GM19043 (cell line): ENCODE measurements at regions not wholly inside any gene's neighbourhood (a gene's known extent, or its start where the extent isn't known, plus 50 kb on each side); places are given as distances from the start of the nearest gene placed in this dataset.
"Not testable (repeated sequence)": the region's sequence is repeated elsewhere in the genome, so short reads cannot be mapped to it uniquely, and the experiment has no call there.

Source experiments
- ATAC-seq: cut with Tn5 transposase; IDR thresholded peaks from one replicate; pipeline ENCODE4 v1.9.1; 2021; ENCODE audit warnings: low read depth; ENCODE audit not compliant: unreplicated experiment

GRCh38 chr13:58463841-58464240 is 832.3 kb downstream of the PCDH17 start:
- no peak for ATAC-seq

- ATAC-seq = no peak
These were observed 835.6 kb downstream of the PCDH17 start for GRCh38 chr13:58467176-58467575.

- no peak for ATAC-seq
These were observed 840.9 kb downstream of the PCDH17 start for GRCh38 chr13:58472483-58472882.

GRCh38 chr13:58474581-58474980 is 843.0 kb downstream of the PCDH17 start:
- ATAC-seq = no peak

DNA sequence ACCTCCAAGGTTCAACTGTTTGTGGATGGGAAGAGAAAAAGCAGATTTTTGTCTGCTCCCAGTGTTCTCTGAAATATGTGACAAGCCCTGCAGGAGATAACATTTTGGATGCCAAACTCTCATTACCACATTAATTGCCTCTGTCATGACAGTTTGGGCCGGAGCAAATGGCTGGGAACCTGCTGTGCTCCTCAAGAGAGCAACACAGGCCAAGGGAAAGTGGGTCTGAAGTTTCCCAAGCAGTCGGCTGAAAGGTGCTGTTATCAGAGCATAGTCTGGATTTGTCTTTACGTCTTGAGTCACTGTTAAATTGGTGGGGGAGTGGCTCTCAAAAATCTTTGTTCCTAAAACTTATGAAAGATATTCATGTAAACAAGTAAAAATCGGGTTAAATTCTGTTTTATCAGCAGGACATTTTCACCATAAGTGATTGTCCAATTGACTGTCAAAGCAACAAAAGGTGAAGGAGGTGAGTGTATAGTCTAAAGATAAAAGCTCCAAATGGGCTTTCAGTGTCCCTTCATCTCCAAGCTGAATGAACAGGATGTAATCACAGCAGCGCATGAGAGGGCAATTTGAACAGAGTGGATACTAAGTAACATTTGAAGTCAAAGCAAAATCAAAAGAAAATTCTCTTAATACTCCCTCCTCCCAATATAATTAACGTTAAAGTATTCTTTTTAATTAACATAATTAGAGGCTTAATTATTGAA is 844.8 kb downstream of the PCDH17 start:
- no peak for ATAC-seq

GRCh38 chr13:58478858-58479257 is 847.3 kb downstream of the PCDH17 start:
- ATAC-seq = no peak

- no peak for ATAC-seq
These were observed 848.5 kb downstream of the PCDH17 start for GRCh38 chr13:58480061-58480460.

- ATAC-seq = no peak
These were observed 856.7 kb downstream of the PCDH17 start for GRCh38 chr13:58488251-58488650.

DNA sequence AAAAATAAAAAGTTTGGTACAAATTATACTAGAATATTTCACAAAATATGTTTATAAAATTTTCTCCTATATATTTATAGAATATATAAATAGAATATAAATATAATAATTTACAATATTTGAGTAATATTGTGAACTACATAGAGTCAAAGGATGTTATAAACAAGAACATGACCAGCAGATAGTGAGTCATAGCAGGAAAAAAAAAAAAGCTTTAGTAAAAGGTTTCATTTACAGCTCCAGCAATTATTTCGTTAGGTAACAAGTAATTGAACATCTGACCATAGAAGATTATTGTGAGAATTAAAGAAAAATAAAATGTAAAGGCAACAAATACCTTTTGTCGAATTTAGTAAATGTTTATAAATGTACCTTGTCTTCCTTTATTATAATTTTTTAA is 864.1 kb downstream of the PCDH17 start:
- no peak for ATAC-seq

DNA sequence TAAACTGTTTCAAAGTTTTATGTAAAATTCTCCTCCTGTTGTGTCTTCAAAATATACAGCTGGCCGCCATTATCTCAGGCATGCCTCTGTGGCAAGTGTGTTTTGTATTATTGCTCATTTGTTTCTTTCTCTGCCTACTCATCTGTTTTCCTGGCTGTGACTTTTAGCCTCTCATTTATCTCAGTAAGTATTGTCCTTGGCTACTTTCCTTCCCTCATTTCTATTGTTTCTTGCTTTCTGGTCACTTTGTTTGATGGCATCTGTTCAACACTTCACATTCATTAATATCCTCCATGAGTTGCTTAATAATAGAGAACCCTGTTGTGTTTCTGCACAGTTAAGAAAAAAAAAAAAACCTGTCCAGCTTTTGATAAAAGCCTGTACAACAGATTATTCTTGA is 869.4 kb downstream of the PCDH17 start:
- no peak for ATAC-seq

GRCh38 chr13:58504202-58504700 is 872.7 kb downstream of the PCDH17 start:
- ATAC-seq = not testable (repeated sequence)

DNA sequence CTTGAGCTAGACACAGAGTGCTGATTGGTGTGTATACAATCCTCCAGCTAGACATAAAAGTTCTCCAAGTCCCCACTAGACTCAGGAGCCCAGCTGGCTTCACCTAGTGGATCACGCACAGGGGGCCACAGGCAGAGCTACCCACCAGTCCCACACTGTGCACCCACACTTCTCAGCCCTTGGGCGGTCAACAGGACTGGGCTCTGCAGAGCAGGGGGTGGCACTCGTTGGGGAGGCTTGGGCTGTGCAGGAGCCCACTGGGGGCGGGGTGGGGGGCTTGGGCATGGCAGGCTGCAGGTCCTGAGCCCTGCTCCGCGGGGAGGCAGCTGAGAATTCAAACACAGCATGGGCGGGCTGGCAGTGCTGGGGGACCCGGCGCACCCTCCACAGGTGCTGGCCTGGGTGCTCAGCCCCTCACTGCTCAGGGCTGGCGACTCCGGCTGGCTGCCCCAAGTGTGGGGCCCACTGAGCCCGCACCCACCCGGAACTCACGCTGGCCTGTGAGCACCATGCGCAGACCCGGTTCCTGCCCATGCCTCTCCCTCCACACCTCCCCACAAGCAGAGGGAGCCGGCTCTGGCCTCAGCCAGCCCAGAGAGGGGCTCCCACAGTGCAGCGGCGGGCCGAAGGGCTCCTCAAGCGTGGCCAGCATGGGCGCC is 873.8 kb downstream of the PCDH17 start:
- ATAC-seq = not testable (repeated sequence)

DNA sequence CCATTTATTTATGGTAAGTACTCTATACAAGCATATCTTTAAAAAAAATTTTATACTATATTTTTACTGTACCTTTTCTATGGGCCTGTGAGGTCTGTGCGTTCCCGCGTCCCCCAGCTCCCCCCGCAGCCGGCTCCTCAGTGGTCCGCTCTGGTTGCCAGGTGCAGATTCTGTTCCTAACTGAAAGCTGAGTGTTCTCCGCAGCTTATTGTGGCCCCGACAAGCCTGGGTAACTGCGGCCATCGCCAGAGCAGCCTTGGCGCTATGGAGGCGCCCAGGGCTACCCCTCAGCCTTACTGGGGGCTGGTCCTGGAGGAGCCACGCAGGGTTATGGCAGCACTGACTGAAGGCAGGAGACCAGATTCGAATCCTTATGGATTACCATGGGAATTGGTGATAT is 896.8 kb downstream of the PCDH17 start:
- no peak for ATAC-seq

- ATAC-seq = no peak
These were observed 900.1 kb downstream of the PCDH17 start for GRCh38 chr13:58531614-58532013.

DNA sequence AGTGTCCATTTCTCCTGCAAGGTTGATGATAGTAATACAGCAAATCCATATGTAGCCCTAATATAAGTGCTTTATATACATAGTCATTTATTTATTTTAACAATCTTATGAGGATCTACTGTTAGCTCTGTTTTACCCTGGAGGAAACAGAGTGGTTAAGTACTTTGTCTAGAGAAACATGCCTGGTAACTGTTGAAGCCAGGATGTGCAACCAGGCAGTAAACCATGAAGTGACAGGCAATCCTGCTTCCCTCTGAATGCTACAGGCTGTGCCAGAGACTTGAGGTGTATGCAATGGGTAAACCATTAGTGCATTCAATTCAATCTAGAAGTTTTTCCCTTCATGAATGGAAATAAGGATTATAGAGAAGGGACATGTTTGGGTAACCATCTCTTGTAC is 911.0 kb downstream of the PCDH17 start:
- no peak for ATAC-seq

DNA sequence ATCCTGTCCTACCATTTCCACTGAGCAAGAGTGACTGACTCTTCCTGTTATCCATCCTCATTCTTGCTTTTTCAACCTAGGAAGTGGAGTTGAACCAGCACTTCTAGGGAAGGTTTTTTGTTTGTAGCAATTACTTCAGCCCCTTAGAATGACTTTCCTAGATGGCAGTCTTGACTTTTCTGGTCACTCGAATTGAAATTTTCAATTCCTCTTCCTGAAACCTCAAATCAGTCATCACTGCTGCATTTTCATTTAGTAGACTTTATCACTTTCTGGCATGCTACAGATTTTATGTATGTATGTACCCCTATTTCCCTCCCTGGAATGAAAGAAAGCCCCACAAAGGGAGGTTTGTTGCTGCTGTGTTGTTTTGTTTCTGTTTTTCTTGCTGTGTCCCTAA is 915.9 kb downstream of the PCDH17 start:
- ATAC-seq = no peak

- ATAC-seq = no peak
These were observed 934.6 kb downstream of the PCDH17 start for GRCh38 chr13:58566176-58566575.

GRCh38 chr13:58573743-58574142 is 942.2 kb downstream of the PCDH17 start:
- no peak for ATAC-seq

DNA sequence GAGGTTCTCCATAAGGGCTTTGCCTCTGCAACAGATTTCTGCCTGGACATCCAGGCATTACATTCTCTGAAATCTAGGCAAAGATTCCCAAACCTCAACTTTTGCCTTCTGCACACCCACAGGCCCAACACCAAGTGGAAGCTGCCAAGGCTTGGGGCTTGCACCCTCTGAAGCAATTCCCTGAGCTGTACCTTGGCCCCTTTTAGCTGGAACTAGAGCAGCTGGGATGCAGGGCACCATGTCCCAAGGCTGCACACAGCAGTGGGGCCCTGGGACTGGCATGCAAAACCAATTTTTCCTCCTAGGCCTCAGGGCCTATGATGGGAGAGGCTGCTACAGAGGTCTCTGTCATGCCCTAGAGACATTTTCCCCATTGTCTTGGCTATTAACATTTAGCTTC is 943.2 kb downstream of the PCDH17 start:
- ATAC-seq = no peak

GRCh38 chr13:58579468-58579867 is 947.9 kb downstream of the PCDH17 start:
- no peak for ATAC-seq

- ATAC-seq = no peak
These were observed 952.4 kb downstream of the PCDH17 start for GRCh38 chr13:58583966-58584365.

- ATAC-seq = no peak
These were observed 953.1 kb downstream of the PCDH17 start for GRCh38 chr13:58584610-58585009.
